Cardiac fibroblast (primary cell): ENCODE measurements at regions not wholly inside any gene's neighbourhood (a gene's known extent, or its start where the extent isn't known, plus 50 kb on each side); places are given as distances from the start of the nearest gene placed in this dataset.
"Not testable (repeated sequence)": the region's sequence is repeated elsewhere in the genome, so short reads cannot be mapped to it uniquely, and the experiment has no call there.

Experiments
- DNase-seq, 2 donors: peaks; one replicate each; pipeline versions ENCODE4 v3.0.0 to v3.0.0-alpha.2; 2010; ENCODE audit warnings: low read depth in 2 of 2
- H3K4me3 ChIP-seq, 2 donors: replicated peaks in 1 of 2; 1 replicate in 1 of 2; 2 replicates in 1 of 2; pipeline ENCODE4 v1.5.1; 2011; ENCODE audit warnings: low read depth in 2 of 2, low read length in 2 of 2, mild to moderate bottlenecking in 2 of 2, moderate library complexity in 1 of 2
- CTCF ChIP-seq: IDR thresholded peaks from one replicate; pipeline ENCODE4 v1.5.1; 2011; ENCODE audit warnings: low read depth, mild to moderate bottlenecking, low read length, inconsistent platforms

DNA sequence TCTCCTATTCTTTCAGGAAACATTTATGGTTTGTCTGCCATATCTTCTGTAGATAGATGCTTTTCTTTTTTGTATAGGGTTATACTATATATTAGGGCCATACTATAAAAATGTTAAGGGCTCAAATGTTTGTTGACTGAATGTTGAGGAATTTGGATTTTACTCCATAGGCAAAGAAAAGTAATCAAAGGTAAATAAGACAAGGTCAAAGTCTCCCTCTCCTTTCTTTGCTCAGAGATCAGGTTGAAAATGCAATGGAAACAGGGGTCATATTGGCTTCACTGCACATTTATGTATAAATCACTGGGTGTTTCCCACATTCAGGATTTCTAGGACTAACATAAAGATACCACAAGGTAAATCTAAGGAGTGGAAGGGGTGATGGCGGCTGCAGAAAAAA is 291.4 kb upstream of the FZD8 start:
- no peak for TF ChIP-seq CTCF
- no peak overlapping the region for H3K4me3 ChIP-seq
- no peak for DNase-seq

DNA sequence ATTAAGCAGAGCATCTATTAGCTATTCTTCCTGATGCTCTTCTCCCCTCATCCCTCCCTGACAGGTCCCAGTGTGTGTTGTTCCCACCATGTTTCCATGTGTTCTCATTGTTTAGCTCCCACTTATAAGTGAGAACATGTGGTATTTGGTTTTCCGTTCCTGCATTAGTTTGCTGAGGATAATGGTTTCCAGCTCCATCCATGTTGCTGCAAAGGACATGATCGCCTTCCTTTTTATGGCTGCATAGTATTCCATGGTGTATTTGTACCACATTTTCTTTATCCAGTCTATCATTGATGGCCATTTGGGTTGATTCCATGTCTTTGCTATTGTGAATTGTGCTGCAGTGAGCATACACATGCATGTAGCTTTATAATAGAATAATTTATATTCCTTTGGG is 287.9 kb upstream of the FZD8 start:
- not testable (repeated sequence) for DNase-seq, H3K4me3 ChIP-seq

- no peak overlapping the region for H3K4me3 ChIP-seq
- no peak for DNase-seq
- TF ChIP-seq CTCF = no peak
These were observed 286.7 kb upstream of the FZD8 start for GRCh38 chr10:35928748-35929147.

DNA sequence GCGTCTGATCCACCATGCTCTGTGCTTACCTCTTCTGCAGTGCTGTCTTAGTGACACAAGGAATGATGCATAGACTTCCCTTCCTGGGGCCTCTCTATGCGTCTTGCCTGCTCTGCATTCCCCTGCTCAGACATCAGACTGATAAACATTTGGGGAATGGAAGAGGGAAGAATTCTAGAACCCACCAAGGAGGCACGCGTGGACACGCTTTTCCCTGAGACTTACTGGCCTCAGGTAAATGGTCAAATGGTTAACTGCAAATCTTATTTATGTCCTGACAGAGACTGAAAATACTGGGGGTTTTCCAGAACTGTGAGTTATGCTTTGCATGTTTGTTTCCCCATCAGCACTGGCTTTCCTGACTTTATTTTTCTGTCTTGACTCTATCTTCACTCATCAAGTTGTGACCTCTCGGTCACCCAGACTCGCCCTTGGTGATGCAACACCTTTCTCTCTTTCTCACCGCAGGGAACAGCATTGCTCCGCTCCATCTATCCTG is 285.9 kb upstream of the FZD8 start:
- no peak for DNase-seq
- no peak for TF ChIP-seq CTCF
- no peak overlapping the region for H3K4me3 ChIP-seq

GRCh38 chr10:35927341-35927740 is 285.2 kb upstream of the FZD8 start:
- no peak for TF ChIP-seq CTCF
- no peak overlapping the region for H3K4me3 ChIP-seq
- no peak for DNase-seq

DNA sequence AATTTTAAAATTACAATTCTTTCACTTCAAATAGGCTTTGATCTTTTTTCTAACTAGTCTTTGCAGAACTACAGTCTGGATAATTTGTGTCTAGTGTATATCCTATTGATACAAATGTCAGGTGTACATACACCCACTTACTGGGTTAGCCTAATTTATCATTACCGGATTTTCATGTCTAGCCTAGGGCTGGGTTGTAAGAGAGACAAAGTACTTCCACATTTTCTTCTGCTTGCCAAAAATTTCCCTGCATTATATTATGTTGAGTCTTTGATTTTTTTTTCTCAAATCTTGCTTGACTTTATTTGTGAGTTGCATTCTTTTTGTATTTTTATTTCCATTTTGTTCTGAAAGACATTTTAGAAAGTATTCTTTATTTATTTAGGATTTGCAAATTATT is 284.8 kb upstream of the FZD8 start:
- TF ChIP-seq CTCF = no peak
- H3K4me3 ChIP-seq = no peak overlapping the region
- no peak for DNase-seq

GRCh38 chr10:35925493-35925892 is 283.4 kb upstream of the FZD8 start:
- no peak for TF ChIP-seq CTCF
- peak in 1 of 2 donors; percentile 44 for DNase-seq

More at GRCh38 chr10:35925493-35925892, 283.4 kb upstream of the FZD8 start:
- no peak overlapping the region for H3K4me3 ChIP-seq
